H9 (cell line): ENCODE measurements at regions not wholly inside any gene's neighbourhood (a gene's known extent, or its start where the extent isn't known, plus 50 kb on each side); places are given as distances from the start of the nearest gene placed in this dataset.

Source experiments
- DNase-seq: peaks from one replicate; pipeline ENCODE4 v3.0.0-alpha.2; 2017
- H2AFZ ChIP-seq: one replicate; pipeline ENCODE4 v1.6.1; 2013; ENCODE audit warnings: mild to moderate bottlenecking, low read length, control low read depth, moderate library complexity
- H2AK5ac ChIP-seq: 2 replicates; pipeline ENCODE4 v1.6.1; 2013; ENCODE audit warnings: low read length, control low read depth, mixed read lengths; ENCODE audit not compliant: insufficient read length
- H2BK120ac ChIP-seq: one replicate; pipeline ENCODE4 v1.6.1; 2013; ENCODE audit warnings: low read depth, mild to moderate bottlenecking, low read length, control low read depth, inconsistent platforms; ENCODE audit not compliant: poor library complexity, severe bottlenecking
- H2BK12ac ChIP-seq: 2 replicates; pipeline ENCODE4 v1.6.1; 2013; ENCODE audit warnings: low read length, control low read depth, mixed read lengths, low read depth; ENCODE audit not compliant: insufficient read length
- H2BK15ac ChIP-seq: 2 replicates; pipeline ENCODE4 v1.6.1; 2013; ENCODE audit warnings: low read depth, low read length, control low read depth
- H2BK20ac ChIP-seq: one replicate; pipeline ENCODE4 v1.6.1; 2013; ENCODE audit warnings: low read depth, mild to moderate bottlenecking, low read length, control low read depth, inconsistent platforms; ENCODE audit not compliant: poor library complexity, severe bottlenecking
- H2BK5ac ChIP-seq: 2 replicates; pipeline ENCODE4 v1.6.1; 2013; ENCODE audit warnings: low read length, control low read depth, mixed read lengths; ENCODE audit not compliant: insufficient read length
- H3K14ac ChIP-seq: 2 replicates; pipeline ENCODE4 v1.6.1; 2013; ENCODE audit warnings: low read length, control low read depth; ENCODE audit not compliant: insufficient read depth
- H3K18ac ChIP-seq: 2 replicates; pipeline ENCODE4 v1.6.1; 2013; ENCODE audit warnings: low read depth, mild to moderate bottlenecking, mixed read lengths, low read length, control low read depth; ENCODE audit not compliant: insufficient read length
- H3K23ac ChIP-seq: 2 replicates; pipeline ENCODE4 v1.6.1; 2013; ENCODE audit warnings: low read length, control low read depth, mixed read lengths, low read depth; ENCODE audit not compliant: insufficient read length
- H3K23me2 ChIP-seq: 2 replicates; pipeline ENCODE4 v1.6.1; 2013; ENCODE audit warnings: low read depth, mild to moderate bottlenecking, mixed read lengths, low read length, control low read depth; ENCODE audit not compliant: insufficient read length, poor library complexity, severe bottlenecking
- H3K27ac ChIP-seq: 2 replicates; pipeline ENCODE4 v1.5.1; 2013; ENCODE audit warnings: low read length, control low read depth, mixed read lengths, low read depth; ENCODE audit not compliant: insufficient read length
- H3K27me3 ChIP-seq: 2 replicates; pipeline ENCODE4 v1.6.1; 2013; ENCODE audit warnings: low read length, control low read depth, inconsistent platforms; ENCODE audit not compliant: insufficient read depth
- H3K4ac ChIP-seq: 2 replicates; pipeline ENCODE4 v1.6.1; 2013; ENCODE audit warnings: low read depth, mild to moderate bottlenecking, control low read depth, inconsistent platforms, low read length, moderate library complexity
- H3K4me1 ChIP-seq: 2 replicates; pipeline ENCODE4 v1.6.1; 2013; ENCODE audit warnings: low read length, control low read depth, inconsistent platforms; ENCODE audit not compliant: insufficient read depth
- H3K4me2 ChIP-seq: 2 replicates; pipeline ENCODE4 v1.6.1; 2013; ENCODE audit warnings: low read length, control low read depth, mixed read lengths; ENCODE audit not compliant: insufficient read length, insufficient read depth
- H3K56ac ChIP-seq: 2 replicates; pipeline ENCODE4 v1.6.1; 2013; ENCODE audit warnings: low read depth, mild to moderate bottlenecking, mixed read lengths, low read length, control low read depth; ENCODE audit not compliant: insufficient read length
- H3K79me1 ChIP-seq: 2 replicates; pipeline ENCODE4 v1.6.1; 2013; ENCODE audit warnings: low read depth, mild to moderate bottlenecking, moderate library complexity, low read length, control low read depth, inconsistent platforms; ENCODE audit not compliant: insufficient read depth, poor library complexity, severe bottlenecking
- H3K79me2 ChIP-seq: 2 replicates; pipeline ENCODE4 v1.6.1; 2013; ENCODE audit warnings: low read length, control low read depth, inconsistent platforms; ENCODE audit not compliant: insufficient read depth
- H3K9ac ChIP-seq: 2 replicates; pipeline ENCODE4 v1.6.1; 2013; ENCODE audit warnings: low read length, control low read depth, mixed read lengths; ENCODE audit not compliant: insufficient read length; ENCODE audit errors: extremely low read depth
- H3K9me3 ChIP-seq: one replicate; pipeline ENCODE4 v1.6.1; 2013; ENCODE audit warnings: low read depth, low read length, inconsistent platforms; ENCODE audit not compliant: control insufficient read depth
- H3T11ph ChIP-seq: one replicate; pipeline ENCODE4 v1.6.1; 2013; ENCODE audit warnings: mild to moderate bottlenecking, low read length, control low read depth, inconsistent platforms
- H4K20me1 ChIP-seq: one replicate; pipeline ENCODE4 v1.6.1; 2013; ENCODE audit not compliant: control insufficient read depth, insufficient read length, insufficient read depth
- H4K5ac ChIP-seq: 2 replicates; pipeline ENCODE4 v1.6.1; 2013; ENCODE audit warnings: low read depth, mild to moderate bottlenecking, mixed read lengths, low read length, control low read depth; ENCODE audit not compliant: insufficient read length
- H4K8ac ChIP-seq: replicated peaks from 2 replicates; pipeline ENCODE4 v1.6.1; 2013; ENCODE audit warnings: low read length, control low read depth, mixed read lengths, low read depth; ENCODE audit not compliant: insufficient read length
- H4K91ac ChIP-seq: 2 replicates; pipeline ENCODE4 v1.6.1; 2013; ENCODE audit warnings: low read depth, mild to moderate bottlenecking, moderate library complexity, mixed read lengths, low read length, control low read depth; ENCODE audit not compliant: insufficient read length
- H3K27ac Mint-ChIP-seq, 3 experiments: 2 replicates in 2 of 3; 3 replicates in 1 of 3; pipeline ENCODE4 v1.8.0; 2020 to 2021; ENCODE audit warnings: mixed read lengths in 3 of 3, mild to moderate bottlenecking in 1 of 3, moderate library complexity in 1 of 3
- H3K27me3 Mint-ChIP-seq: 2 replicates; pipeline ENCODE4 v1.8.0; 2021; ENCODE audit warnings: low read depth, mild to moderate bottlenecking, moderate library complexity, mixed read lengths
- H3K36me3 Mint-ChIP-seq, 3 experiments: 2 replicates in 2 of 3; 3 replicates in 1 of 3; pipeline ENCODE4 v1.8.0; 2020 to 2021; ENCODE audit warnings: low read depth in 3 of 3, mixed read lengths in 3 of 3; ENCODE audit not compliant: insufficient read depth in 1 of 3
- H3K4me1 Mint-ChIP-seq, 2 experiments: 2 replicates each; pipeline ENCODE4 v1.8.0; 2020; ENCODE audit warnings: mixed read lengths in 2 of 2
- H3K4me3 Mint-ChIP-seq, 2 experiments: 2 replicates in 1 of 2; 3 replicates in 1 of 2; pipeline ENCODE4 v1.8.0; 2020 to 2021; ENCODE audit warnings: mild to moderate bottlenecking in 2 of 2, mixed read lengths in 2 of 2, moderate library complexity in 1 of 2
- H3K9me3 Mint-ChIP-seq, 2 experiments: 2 replicates in 1 of 2; 3 replicates in 1 of 2; pipeline ENCODE4 v1.8.0; 2020; ENCODE audit warnings: mild to moderate bottlenecking in 2 of 2, mixed read lengths in 2 of 2, moderate library complexity in 1 of 2
- WGBS: extraction: QIAGEN DNeasy Blood & Tissue Kit; methylation state at CpG from one replicate; pipeline ENCODE4 v1.1.7; 2013; ENCODE audit warnings: missing lambda C conversion rate, low lambda C conversion rate, mixed read lengths; ENCODE audit not compliant: insufficient read length; ENCODE audit errors: extremely low coverage; 5-methylcytosine and 5-hydroxymethylcytosine counted together
- TF ChIP-seq, protein P1 (sequence below): fragments of 200-600 bp; sonication (generic); conservative IDR thresholded peaks from 3 replicates; pipeline ENCODE4 v1.8.0; 2021; ENCODE audit warnings: antibody characterized with exemption, mild to moderate bottlenecking

DNA sequence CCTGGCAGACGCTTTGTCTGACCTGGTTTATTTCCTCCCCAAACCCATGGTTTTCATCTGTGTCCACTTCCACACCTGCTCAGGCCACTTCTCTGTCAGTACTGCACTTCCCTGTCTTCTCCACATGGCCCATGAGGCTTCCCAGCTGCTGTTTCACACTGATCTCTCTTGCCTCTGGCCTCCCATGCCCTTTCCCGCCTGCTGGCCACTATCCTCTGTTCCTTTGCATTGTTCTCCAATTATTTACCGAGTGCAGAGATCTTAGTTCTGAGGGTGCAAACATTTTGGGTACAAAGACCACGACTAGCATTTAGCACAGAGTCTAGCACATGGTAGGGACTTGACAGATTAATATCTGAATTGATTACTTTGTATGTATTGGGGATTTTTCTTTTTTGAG, 174.8 kb upstream of the NPY2R start:
- H3K4me2 ChIP-seq, result no peak overlapping the region
- no peak overlapping the region for H3K27ac Mint-ChIP-seq
- H3K27me3 ChIP-seq, result no peaks in the 10 kb centered on the region
- H3K27me3 Mint-ChIP-seq, result peaks cover 1% of the 10 kb centered on the region; the same call in 1 of the 2 replicates
- no peak overlapping the region for H3K27ac ChIP-seq
- H4K5ac ChIP-seq, result no peak overlapping the region
- no peak overlapping the region for H4K91ac ChIP-seq
- no peak overlapping the region for H3K4me3 Mint-ChIP-seq
- H3K9ac ChIP-seq, result no peak overlapping the region
- no peak overlapping the region for H3K23ac ChIP-seq
- no peak overlapping the region for H4K8ac ChIP-seq
- no peak overlapping the region for H3T11ph ChIP-seq
- H3K9me3 ChIP-seq, result no peaks in the 10 kb centered on the region
- H3K4me1 ChIP-seq, result no peaks in the 10 kb centered on the region
- no peak overlapping the region for H2BK12ac ChIP-seq
- H2BK120ac ChIP-seq, result no peak overlapping the region
- H2AK5ac ChIP-seq, result no peak overlapping the region
- no peaks in the 10 kb centered on the region for H3K79me1 ChIP-seq
- no CpG with 5 or more reads among the region's 4 CpGs for WGBS
- TF ChIP-seq, protein P1, sequence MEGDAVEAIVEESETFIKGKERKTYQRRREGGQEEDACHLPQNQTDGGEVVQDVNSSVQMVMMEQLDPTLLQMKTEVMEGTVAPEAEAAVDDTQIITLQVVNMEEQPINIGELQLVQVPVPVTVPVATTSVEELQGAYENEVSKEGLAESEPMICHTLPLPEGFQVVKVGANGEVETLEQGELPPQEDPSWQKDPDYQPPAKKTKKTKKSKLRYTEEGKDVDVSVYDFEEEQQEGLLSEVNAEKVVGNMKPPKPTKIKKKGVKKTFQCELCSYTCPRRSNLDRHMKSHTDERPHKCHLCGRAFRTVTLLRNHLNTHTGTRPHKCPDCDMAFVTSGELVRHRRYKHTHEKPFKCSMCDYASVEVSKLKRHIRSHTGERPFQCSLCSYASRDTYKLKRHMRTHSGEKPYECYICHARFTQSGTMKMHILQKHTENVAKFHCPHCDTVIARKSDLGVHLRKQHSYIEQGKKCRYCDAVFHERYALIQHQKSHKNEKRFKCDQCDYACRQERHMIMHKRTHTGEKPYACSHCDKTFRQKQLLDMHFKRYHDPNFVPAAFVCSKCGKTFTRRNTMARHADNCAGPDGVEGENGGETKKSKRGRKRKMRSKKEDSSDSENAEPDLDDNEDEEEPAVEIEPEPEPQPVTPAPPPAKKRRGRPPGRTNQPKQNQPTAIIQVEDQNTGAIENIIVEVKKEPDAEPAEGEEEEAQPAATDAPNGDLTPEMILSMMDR, result no peak
- H3K18ac ChIP-seq, result no peak overlapping the region
- H3K4me1 Mint-ChIP-seq, result no peaks in the 10 kb centered on the region
- no peak overlapping the region for H3K4ac ChIP-seq
- no peaks in the 10 kb centered on the region for H4K20me1 ChIP-seq
- DNase-seq, result no peak
- H3K56ac ChIP-seq, result no peak overlapping the region
- H2AFZ ChIP-seq, result no peak overlapping the region
- H2BK5ac ChIP-seq, result no peak overlapping the region
- no peaks in the 10 kb centered on the region; a peak in 2 of 7 replicates for H3K36me3 Mint-ChIP-seq
- no peak overlapping the region for H2BK15ac ChIP-seq
- no peaks in the 10 kb centered on the region for H3K23me2 ChIP-seq
- H3K79me2 ChIP-seq, result no peaks in the 10 kb centered on the region
- H2BK20ac ChIP-seq, result no peak overlapping the region
- H3K14ac ChIP-seq, result no peak overlapping the region
- H3K9me3 Mint-ChIP-seq, result no peaks in the 10 kb centered on the region; a peak in 1 of 5 replicates
